ENCODE measurements at regions not wholly inside any gene's neighbourhood (a gene's known extent, or its start where the extent isn't known, plus 50 kb on each side); places are given as distances from the start of the nearest gene placed in this dataset.
A peak's percentile ranks its signal among the peaks of the same experiment; 100 is the strongest.

DNA sequence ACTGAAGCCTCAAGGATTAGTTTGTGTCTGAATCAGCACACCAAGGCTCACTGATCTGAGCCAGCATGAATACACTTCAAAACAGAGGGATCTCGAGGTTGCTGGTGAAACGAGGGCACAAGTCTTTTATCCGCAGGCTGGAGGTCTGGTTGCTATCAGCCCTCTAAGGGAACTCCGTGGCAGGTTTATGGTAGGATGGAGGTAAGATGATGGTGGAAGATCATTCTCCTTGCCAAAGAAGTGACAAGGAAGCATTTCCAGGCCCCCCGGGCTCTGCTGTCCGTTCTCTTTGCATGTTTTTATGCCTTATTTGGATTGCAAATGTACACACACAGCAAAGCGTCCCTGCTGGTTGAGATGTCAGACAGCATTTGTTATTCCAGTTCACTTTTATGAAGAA, 268.3 kb downstream of the ARHGAP12 start:
- Histone ChIP-seq H4K20me1 (ENCODE audit: insufficient read depth, low read length) (no peaks in the 10 kb centered on the region), H3K27me3 (ENCODE audit: insufficient read depth, low read length) (no peaks in the 10 kb centered on the region), H3K79me2 (ENCODE audit: insufficient read depth, low read length) (no peaks in the 10 kb centered on the region), H3K4me3 (ENCODE audit: insufficient read depth, low read depth, low read length) (no peak overlapping the region), H3K4me1 (ENCODE audit: insufficient read depth, low read length) (peaks cover 4% of the 10 kb centered on the region), H3K4me2 (ENCODE audit: low read length) (no peak overlapping the region), H2AFZ (ENCODE audit: low read depth, low read length) (peak overlapping the region; percentile 67), H3K27ac (ENCODE audit: low read depth, low read length) (no peak overlapping the region), H3K36me3 (ENCODE audit: insufficient read depth, low read length) (no peaks in the 10 kb centered on the region), H3K9ac (ENCODE audit: low read length) (no peak overlapping the region), H3K9me3 (ENCODE audit: insufficient read depth, low read depth, low read length) (no peaks in the 10 kb centered on the region)
- Mint-ChIP-seq H3K27me3 (ENCODE audit: low read depth, unreplicated experiment) (no peaks in the 10 kb centered on the region), H3K9me3 (ENCODE audit: unreplicated experiment) (peaks cover 3% of the 10 kb centered on the region), H3K27ac (ENCODE audit: unreplicated experiment) (no peak overlapping the region), H3K4me1 (ENCODE audit: low read depth, unreplicated experiment) (peaks cover 12% of the 10 kb centered on the region), H3K36me3 (ENCODE audit: low read depth, unreplicated experiment) (no peaks in the 10 kb centered on the region), H3K4me3 (ENCODE audit: unreplicated experiment) (no peak overlapping the region)
- TF ChIP-seq EZH2 (IDR thresholded peaks at IDR 0.05; ENCODE audit: insufficient read depth, low read length): no peak
- TF ChIP-seq, protein P1, sequence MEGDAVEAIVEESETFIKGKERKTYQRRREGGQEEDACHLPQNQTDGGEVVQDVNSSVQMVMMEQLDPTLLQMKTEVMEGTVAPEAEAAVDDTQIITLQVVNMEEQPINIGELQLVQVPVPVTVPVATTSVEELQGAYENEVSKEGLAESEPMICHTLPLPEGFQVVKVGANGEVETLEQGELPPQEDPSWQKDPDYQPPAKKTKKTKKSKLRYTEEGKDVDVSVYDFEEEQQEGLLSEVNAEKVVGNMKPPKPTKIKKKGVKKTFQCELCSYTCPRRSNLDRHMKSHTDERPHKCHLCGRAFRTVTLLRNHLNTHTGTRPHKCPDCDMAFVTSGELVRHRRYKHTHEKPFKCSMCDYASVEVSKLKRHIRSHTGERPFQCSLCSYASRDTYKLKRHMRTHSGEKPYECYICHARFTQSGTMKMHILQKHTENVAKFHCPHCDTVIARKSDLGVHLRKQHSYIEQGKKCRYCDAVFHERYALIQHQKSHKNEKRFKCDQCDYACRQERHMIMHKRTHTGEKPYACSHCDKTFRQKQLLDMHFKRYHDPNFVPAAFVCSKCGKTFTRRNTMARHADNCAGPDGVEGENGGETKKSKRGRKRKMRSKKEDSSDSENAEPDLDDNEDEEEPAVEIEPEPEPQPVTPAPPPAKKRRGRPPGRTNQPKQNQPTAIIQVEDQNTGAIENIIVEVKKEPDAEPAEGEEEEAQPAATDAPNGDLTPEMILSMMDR (IDR thresholded peaks at IDR 0.05; ENCODE audit: insufficient read depth, low read depth, low read length): no peak
- no peak for FAIRE-seq
- DNase-seq (ENCODE audit: low read depth): no peak

DNA sequence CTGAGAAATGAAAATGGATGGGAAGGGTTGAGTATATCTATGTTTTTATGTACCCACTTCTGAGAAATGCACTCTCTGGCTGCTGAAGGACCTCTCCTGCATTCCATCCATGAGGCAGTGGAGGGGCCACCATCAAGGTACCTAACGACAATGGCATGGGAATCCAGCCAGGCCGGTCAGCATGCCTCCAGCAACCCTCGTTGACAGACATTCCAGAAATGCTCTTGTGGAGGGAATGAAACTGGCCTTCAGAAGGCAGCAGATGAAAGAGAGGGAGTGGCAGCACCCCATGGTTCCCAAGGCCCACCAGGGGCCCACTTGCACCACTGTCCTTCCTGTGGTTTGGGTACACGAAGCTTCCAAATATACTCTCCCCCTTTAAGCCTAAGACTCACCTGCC, 269.0 kb downstream of the ARHGAP12 start:
- TF ChIP-seq, protein P1 (IDR thresholded peaks at IDR 0.05; ENCODE audit: insufficient read depth, low read depth, low read length): no peak
- TF ChIP-seq EZH2 (IDR thresholded peaks at IDR 0.05; ENCODE audit: insufficient read depth, low read length): no peak
- Histone ChIP-seq H3K27ac (ENCODE audit: low read depth, low read length) (no peak overlapping the region), H3K9me3 (ENCODE audit: insufficient read depth, low read depth, low read length) (no peaks in the 10 kb centered on the region), H3K4me2 (ENCODE audit: low read length) (no peak overlapping the region), H3K4me3 (ENCODE audit: insufficient read depth, low read depth, low read length) (no peak overlapping the region), H4K20me1 (ENCODE audit: insufficient read depth, low read length) (no peaks in the 10 kb centered on the region), H2AFZ (ENCODE audit: low read depth, low read length) (no peak overlapping the region), H3K27me3 (ENCODE audit: insufficient read depth, low read length) (no peaks in the 10 kb centered on the region), H3K36me3 (ENCODE audit: insufficient read depth, low read length) (no peaks in the 10 kb centered on the region), H3K4me1 (ENCODE audit: insufficient read depth, low read length) (peaks cover 4% of the 10 kb centered on the region), H3K79me2 (ENCODE audit: insufficient read depth, low read length) (no peaks in the 10 kb centered on the region), H3K9ac (ENCODE audit: low read length) (no peak overlapping the region)
- Mint-ChIP-seq H3K9me3 (ENCODE audit: unreplicated experiment) (peaks cover 3% of the 10 kb centered on the region), H3K27ac (ENCODE audit: unreplicated experiment) (no peak overlapping the region), H3K4me1 (ENCODE audit: low read depth, unreplicated experiment) (peaks cover 12% of the 10 kb centered on the region), H3K4me3 (ENCODE audit: unreplicated experiment) (no peak overlapping the region), H3K27me3 (ENCODE audit: low read depth, unreplicated experiment) (no peaks in the 10 kb centered on the region), H3K36me3 (ENCODE audit: low read depth, unreplicated experiment) (no peaks in the 10 kb centered on the region)
- DNase-seq (ENCODE audit: low read depth): no peak
- FAIRE-seq: no peak

DNA sequence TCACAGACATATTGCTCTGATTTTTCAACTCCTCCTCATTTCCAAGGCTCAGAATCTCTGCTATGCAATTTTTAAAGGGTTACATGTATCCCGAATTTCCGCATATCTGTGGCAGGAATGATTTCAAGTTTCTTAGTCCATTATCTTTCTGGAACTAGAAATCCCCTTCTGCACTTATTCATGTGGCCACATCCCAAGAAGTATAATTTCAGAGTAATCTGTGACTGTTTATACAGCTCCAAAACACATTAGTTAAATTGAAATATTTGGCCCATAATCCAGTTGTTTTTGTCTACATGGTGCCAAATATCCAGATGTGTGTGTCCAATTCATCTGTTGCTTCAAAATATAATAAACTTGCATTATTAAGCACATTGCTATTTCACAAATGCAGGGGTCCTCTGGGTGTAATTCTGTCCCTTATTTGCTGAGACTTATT, 271.2 kb downstream of the ARHGAP12 start:
- no peak overlapping the region for H3K4me3 Mint-ChIP-seq (ENCODE audit: unreplicated experiment)
- peaks cover 4% of the 10 kb centered on the region for H3K4me1 ChIP-seq (ENCODE audit: insufficient read depth, low read length)
- no peaks in the 10 kb centered on the region for H3K9me3 Mint-ChIP-seq (ENCODE audit: unreplicated experiment)
- no peaks in the 10 kb centered on the region for H3K9me3 ChIP-seq (ENCODE audit: insufficient read depth, low read depth, low read length)
- H3K27ac ChIP-seq (ENCODE audit: low read depth, low read length): peak overlapping the region; percentile 58
- peak overlapping the region; percentile 26 for H3K9ac ChIP-seq (ENCODE audit: low read length)
- H3K36me3 ChIP-seq (ENCODE audit: insufficient read depth, low read length): no peaks in the 10 kb centered on the region
- no peaks in the 10 kb centered on the region for H3K79me2 ChIP-seq (ENCODE audit: insufficient read depth, low read length)
- TF ChIP-seq, protein P1 (IDR thresholded peaks at IDR 0.05; ENCODE audit: insufficient read depth, low read depth, low read length): no peak
- TF ChIP-seq EZH2 (IDR thresholded peaks at IDR 0.05; ENCODE audit: insufficient read depth, low read length): no peak
- no peaks in the 10 kb centered on the region for H3K27me3 Mint-ChIP-seq (ENCODE audit: low read depth, unreplicated experiment)
- no peaks in the 10 kb centered on the region for H3K27me3 ChIP-seq (ENCODE audit: insufficient read depth, low read length)
- no peak overlapping the region for H3K4me3 ChIP-seq (ENCODE audit: insufficient read depth, low read depth, low read length)
- no peaks in the 10 kb centered on the region for H3K36me3 Mint-ChIP-seq (ENCODE audit: low read depth, unreplicated experiment)
- DNase-seq (ENCODE audit: low read depth) (no peak), FAIRE-seq (peak; percentile 60)
- H3K4me1 Mint-ChIP-seq (ENCODE audit: low read depth, unreplicated experiment): peaks cover 9% of the 10 kb centered on the region
- no peak overlapping the region for H2AFZ ChIP-seq (ENCODE audit: low read depth, low read length)
- H4K20me1 ChIP-seq (ENCODE audit: insufficient read depth, low read length): no peaks in the 10 kb centered on the region
- peak overlapping the region; percentile 17 for H3K4me2 ChIP-seq (ENCODE audit: low read length)
- no peak overlapping the region for H3K27ac Mint-ChIP-seq (ENCODE audit: unreplicated experiment)

All from astrocyte (in vitro differentiated cells and primary cell).